MM.1S (cell line): ENCODE measurements at regions not wholly inside any gene's neighbourhood (a gene's known extent, or its start where the extent isn't known, plus 50 kb on each side); places are given as distances from the start of the nearest gene placed in this dataset.

Source experiments
- EZH2 ChIP-seq: fragments of 300-600 bp; sonication (generic); optimal IDR thresholded peaks from 2 replicates; pipeline ENCODE3; 2017; ENCODE audit warnings: low read depth, mild to moderate bottlenecking, antibody characterized with exemption, low read length, mixed read lengths
- TF ChIP-seq, protein P1 (sequence below): fragments of 300-600 bp; sonication (generic); IDR thresholded peaks from 2 replicates; pipeline ENCODE4 v1.5.1; 2016; ENCODE audit warnings: antibody characterized with exemption, low read length, mixed read lengths

DNA sequence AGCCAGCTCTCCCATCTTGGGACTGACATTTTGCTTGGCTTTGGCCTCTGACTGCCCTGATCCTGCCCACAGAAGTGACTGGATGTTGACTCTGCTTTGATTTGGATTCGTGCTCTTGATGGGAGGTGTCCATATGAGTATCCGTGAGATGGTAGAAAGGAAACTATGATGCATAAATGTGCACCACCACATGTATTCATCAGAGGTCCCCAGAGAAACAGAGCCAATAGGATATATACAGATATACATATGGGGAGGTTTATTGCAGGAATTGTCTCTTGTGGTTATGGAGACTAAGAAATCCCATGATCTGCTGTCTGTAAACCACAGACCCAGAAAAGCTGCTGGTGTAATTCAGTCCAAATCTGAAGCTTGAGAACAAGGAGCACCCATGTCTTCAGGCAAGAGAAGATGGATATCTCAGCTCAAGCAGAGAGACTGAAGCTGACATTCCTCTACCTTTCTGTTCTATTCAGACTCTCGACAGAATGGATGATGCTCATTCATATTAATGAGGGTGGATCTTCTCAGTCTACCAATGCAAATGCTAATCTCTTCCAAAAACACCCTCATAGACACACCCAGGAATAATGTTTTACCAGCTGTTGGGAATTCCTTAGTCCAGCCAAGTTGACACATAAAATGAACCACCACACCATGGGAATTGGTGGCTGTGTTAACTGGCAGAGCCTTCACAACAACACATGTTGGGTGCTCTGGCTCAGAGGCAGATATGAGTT, 390.7 kb downstream of the CCSER2 start:
- TF ChIP-seq, protein P1, sequence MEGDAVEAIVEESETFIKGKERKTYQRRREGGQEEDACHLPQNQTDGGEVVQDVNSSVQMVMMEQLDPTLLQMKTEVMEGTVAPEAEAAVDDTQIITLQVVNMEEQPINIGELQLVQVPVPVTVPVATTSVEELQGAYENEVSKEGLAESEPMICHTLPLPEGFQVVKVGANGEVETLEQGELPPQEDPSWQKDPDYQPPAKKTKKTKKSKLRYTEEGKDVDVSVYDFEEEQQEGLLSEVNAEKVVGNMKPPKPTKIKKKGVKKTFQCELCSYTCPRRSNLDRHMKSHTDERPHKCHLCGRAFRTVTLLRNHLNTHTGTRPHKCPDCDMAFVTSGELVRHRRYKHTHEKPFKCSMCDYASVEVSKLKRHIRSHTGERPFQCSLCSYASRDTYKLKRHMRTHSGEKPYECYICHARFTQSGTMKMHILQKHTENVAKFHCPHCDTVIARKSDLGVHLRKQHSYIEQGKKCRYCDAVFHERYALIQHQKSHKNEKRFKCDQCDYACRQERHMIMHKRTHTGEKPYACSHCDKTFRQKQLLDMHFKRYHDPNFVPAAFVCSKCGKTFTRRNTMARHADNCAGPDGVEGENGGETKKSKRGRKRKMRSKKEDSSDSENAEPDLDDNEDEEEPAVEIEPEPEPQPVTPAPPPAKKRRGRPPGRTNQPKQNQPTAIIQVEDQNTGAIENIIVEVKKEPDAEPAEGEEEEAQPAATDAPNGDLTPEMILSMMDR = no peak
- TF ChIP-seq EZH2 = no peak
